SK-N-SH (cell line): ENCODE measurements at regions not wholly inside any gene's neighbourhood (a gene's known extent, or its start where the extent isn't known, plus 50 kb on each side); places are given as distances from the start of the nearest gene placed in this dataset.

Experiments used
- CTCF ChIA-PET: fragments of 300-600, 350-600 bp; formaldehyde crosslinking; extraction: SDS; loops from one replicate; lab custom pipeline; 2021; lab: Yijun Ruan, JAX
- POLR2A ChIA-PET: fragments of 350-600 bp; sonication (Branson Sonifier 250); formaldehyde crosslinking; extraction: SDS; loops from one replicate; lab custom pipeline; 2020; ENCODE audit warnings: antibody characterized with exemption, inconsistent platforms; lab: Yijun Ruan, JAX
- DNase-seq: peaks from one replicate; pipeline ENCODE4 v3.0.0; 2012
- H2AFZ ChIP-seq: fragments of 200-600 bp; sonication (generic); 2 replicates; pipeline ENCODE4 v1.8.1; 2016; ENCODE audit warnings: antibody characterized with exemption, mild to moderate bottlenecking, low read depth
- H3F3A ChIP-seq: fragments of 200-600 bp; sonication (generic); replicated peaks from 2 replicates; pipeline ENCODE3; 2016; ENCODE audit warnings: antibody characterized with exemption, mild to moderate bottlenecking; ENCODE audit not compliant: insufficient read depth
- H3K27ac ChIP-seq, 2 experiments: fragments of 200-500 bp in 1 of 2; fragments of 200-600 bp in 1 of 2; sonication (Bioruptor generic) in 1 of 2; sonication (generic), shearing (Covaris generic) in 1 of 2; 2 replicates each; pipeline versions ENCODE4 v1.5.1 to v1.6.1; 2014 to 2016; ENCODE audit warnings: low read depth in 2 of 2, inconsistent platforms in 1 of 2, low read length in 1 of 2, mild to moderate bottlenecking in 1 of 2, mixed read lengths in 1 of 2
- H3K27me3 ChIP-seq: fragments of 200-600 bp; sonication (generic), shearing (Covaris generic); 2 replicates; pipeline ENCODE4 v1.6.1; 2016; ENCODE audit warnings: mixed run types; ENCODE audit not compliant: insufficient read depth
- H3K36me3 ChIP-seq, 2 experiments: fragments of 200-500 bp in 1 of 2; fragments of 200-600 bp in 1 of 2; sonication (Bioruptor generic) in 1 of 2; sonication (generic) in 1 of 2; replicated peaks in 1 of 2; 2 replicates each; pipeline versions ENCODE3 to v1.5.1; 2014 to 2016; ENCODE audit warnings: low read length in 1 of 2, mild to moderate bottlenecking in 1 of 2; ENCODE audit not compliant: insufficient read depth in 2 of 2, control insufficient read depth in 1 of 2
- H3K4me1 ChIP-seq, 2 experiments: fragments of 200-500 bp in 1 of 2; fragments of 200-600 bp in 1 of 2; sonication (Bioruptor generic) in 1 of 2; sonication (generic), shearing (Covaris generic) in 1 of 2; 2 replicates each; pipeline versions ENCODE4 v1.5.1 to v1.6.1; 2014 to 2016; ENCODE audit warnings: low read depth in 1 of 2, low read length in 1 of 2, mixed run types in 1 of 2; ENCODE audit not compliant: insufficient read depth in 2 of 2, control insufficient read depth in 1 of 2
- H3K4me2 ChIP-seq: fragments of 200-600 bp; sonication (generic), shearing (Covaris generic); 2 replicates; pipeline ENCODE4 v1.6.1; 2017; ENCODE audit warnings: mixed run types
- H3K4me3 ChIP-seq, 2 experiments: fragments of 200-500 bp in 1 of 2; fragments of 200-600 bp in 1 of 2; sonication (Bioruptor generic) in 1 of 2; sonication (generic), shearing (Covaris generic) in 1 of 2; 2 replicates each; pipeline versions ENCODE4 v1.5.1 to v1.8.1; 2014 to 2016; ENCODE audit warnings: low read depth in 2 of 2, inconsistent platforms in 1 of 2, low read length in 1 of 2, mild to moderate bottlenecking in 1 of 2, mixed read lengths in 1 of 2, moderate library complexity in 1 of 2
- H3K79me2 ChIP-seq: fragments of 200-600 bp; sonication (generic); 2 replicates; pipeline ENCODE4 v1.8.1; 2017; ENCODE audit warnings: mild to moderate bottlenecking; ENCODE audit not compliant: insufficient read depth
- H3K9ac ChIP-seq: fragments of 200-600 bp; sonication (generic); 2 replicates; pipeline ENCODE4 v1.6.1; 2017; ENCODE audit warnings: mixed run types
- H3K9me2 ChIP-seq: fragments of 200-600 bp; sonication (generic); 2 replicates; pipeline ENCODE4 v1.6.1; 2017; ENCODE audit warnings: mixed run types
- H3K9me3 ChIP-seq: fragments of 200-600 bp; sonication (generic); 2 replicates; pipeline ENCODE4 v1.6.1; 2017; ENCODE audit warnings: mixed run types, mild to moderate bottlenecking, moderate library complexity
- H4K20me1 ChIP-seq: fragments of 200-600 bp; sonication (generic); 2 replicates; pipeline ENCODE4 v1.6.1; 2017; ENCODE audit warnings: mild to moderate bottlenecking, mixed run types; ENCODE audit not compliant: insufficient read depth
- CHD2 ChIP-seq: fragments of 150-350 bp; IDR thresholded peaks from 2 replicates; pipeline ENCODE4 v1.6.1; 2018; ENCODE audit warnings: low read length; ENCODE audit not compliant: partially characterized antibody
- CTCF ChIP-seq: fragments of 200-600 bp; sonication (generic); IDR thresholded peaks from 2 replicates; pipeline ENCODE4 v1.6.1; 2017; ENCODE audit warnings: antibody characterized with exemption, mild to moderate bottlenecking, moderate library complexity
- EP300 ChIP-seq, 2 experiments: IDR thresholded peaks; 2 replicates each; pipeline versions ENCODE4 v1.4.0 to v1.6.1; 2012; ENCODE audit warnings: borderline replicate concordance in 1 of 2, low read depth in 1 of 2, low read length in 1 of 2
- EZH2phosphoT487 ChIP-seq: fragments of 200-600 bp; sonication (generic); IDR thresholded peaks from 2 replicates; pipeline ENCODE4 v1.6.1; 2017; ENCODE audit warnings: low read depth, mixed run types, mild to moderate bottlenecking, antibody characterized with exemption, moderate library complexity, borderline replicate concordance
- FOXM1 ChIP-seq: IDR thresholded peaks from 2 replicates; pipeline ENCODE4 v1.4.0; 2012; ENCODE audit warnings: low read depth, mild to moderate bottlenecking
- POLR2AphosphoS5 ChIP-seq: IDR thresholded peaks from 2 replicates; pipeline ENCODE4 v1.6.1; 2012; ENCODE audit warnings: low read depth, low read length
- RAD21 ChIP-seq: IDR thresholded peaks from 2 replicates; pipeline ENCODE4 v1.6.1; 2012; ENCODE audit warnings: mild to moderate bottlenecking, low read length
- RCOR1 ChIP-seq: fragments of 150-350 bp; IDR thresholded peaks from 2 replicates; pipeline ENCODE4 v1.6.1; 2017; ENCODE audit warnings: antibody characterized with exemption, low read length
- SMC3 ChIP-seq: IDR thresholded peaks from 2 replicates; pipeline ENCODE4 v1.6.1; 2012; ENCODE audit warnings: low read depth, low read length, improper control_type of control experiment
- TAF1 ChIP-seq: IDR thresholded peaks from 2 replicates; pipeline ENCODE4 v1.6.1; 2012; ENCODE audit warnings: low read depth, mild to moderate bottlenecking, low read length, moderate library complexity, borderline replicate concordance
- TCF12 ChIP-seq: IDR thresholded peaks from 2 replicates; pipeline ENCODE4 v1.4.0; 2012
- USF1 ChIP-seq: IDR thresholded peaks from 2 replicates; pipeline ENCODE4 v1.4.0; 2012; ENCODE audit warnings: low read depth, borderline replicate concordance
- YY1 ChIP-seq: IDR thresholded peaks from 2 replicates; pipeline ENCODE4 v1.4.0; 2012; ENCODE audit warnings: low read depth, mild to moderate bottlenecking

- TF ChIP-seq EP300 (IDR thresholded peaks at IDR 0.05; ENCODE audit: borderline replicate concordance in 1 of 2, low read depth in 1 of 2, low read length in 1 of 2), result no peak
- no peak for TF ChIP-seq EZH2phosphoT487
- no peak for TF ChIP-seq TAF1
Measured at GRCh38 chr5:112016980-112017379, 260.0 kb upstream of the NREP start (continued).

- peak overlapping the region; percentile 53 to 73 for H3K27ac ChIP-seq
- H4K20me1 ChIP-seq, result no peaks in the 10 kb centered on the region
- H2AFZ ChIP-seq, result peak overlapping the region; percentile 39
- peaks cover 12% of the 10 kb centered on the region for H3F3A ChIP-seq
- POLR2A ChIA-PET, result no interaction called here
- CTCF ChIA-PET, result interaction anchor here (0.6 kb wide), 2 partner anchors 145 to 191 kb away, joined by 3 read pairs; no protein-coding TSS in a partner anchor
- peaks cover 0 to 5% of the 10 kb centered on the region in 2 experiments; a peak in 3 of 4 replicates for H3K4me1 ChIP-seq
- no peaks in the 10 kb centered on the region for H3K27me3 ChIP-seq
- H3K4me2 ChIP-seq, result no peak overlapping the region
- H3K79me2 ChIP-seq, result no peaks in the 10 kb centered on the region
- TF ChIP-seq CHD2 (no peak), TCF12 (0 out of 2 replicates have a peak, but pooled peaks have one; percentile 10)
- H3K9me3 ChIP-seq, result no peaks in the 10 kb centered on the region
- H3K4me3 ChIP-seq, result no peak overlapping the region
- H3K36me3 ChIP-seq, result no peaks in the 10 kb centered on the region
- DNase-seq, result no peak
- H3K9me2 ChIP-seq, result no peaks in the 10 kb centered on the region; the same call in 1 of the 2 replicates
- no peak overlapping the region for H3K9ac ChIP-seq
Measured at GRCh38 chr5:112014783-112015395, 257.9 kb upstream of the NREP start.

- POLR2A ChIA-PET, result no interaction called here
- no peaks in the 10 kb centered on the region for H3K36me3 ChIP-seq
- peaks cover 0 to 5% of the 10 kb centered on the region in 2 experiments; a peak in 3 of 4 replicates for H3K4me1 ChIP-seq
- H3F3A ChIP-seq, result peaks cover 12% of the 10 kb centered on the region
- H3K27ac ChIP-seq, result peak overlapping the region in 1 of 2 experiments; percentile 73; a peak in 1 of 4 replicates
- TF ChIP-seq USF1 (no peak), YY1 (no peak), RCOR1 (no peak), RAD21 (no peak), SMC3 (no peak), CTCF (no peak), CHD2 (no peak), POLR2AphosphoS5 (no peak), FOXM1 (no peak)
- H2AFZ ChIP-seq, result 0 out of 2 replicates have a peak overlapping the region, but pooled peaks have one; percentile 13
- no peaks in the 10 kb centered on the region for H3K79me2 ChIP-seq
- H3K9me2 ChIP-seq, result no peaks in the 10 kb centered on the region; the same call in 1 of the 2 replicates
- no peak overlapping the region for H3K4me2 ChIP-seq
- no peaks in the 10 kb centered on the region for H3K9me3 ChIP-seq
- H3K9ac ChIP-seq, result no peak overlapping the region
- no peaks in the 10 kb centered on the region for H3K27me3 ChIP-seq
- H3K4me3 ChIP-seq, result no peak overlapping the region
- CTCF ChIA-PET, result interaction anchor here (0.9 kb wide), 1 partner anchor 11 kb away, joined by 3 read pairs; no protein-coding TSS in a partner anchor
- no peak for DNase-seq
- H4K20me1 ChIP-seq, result no peaks in the 10 kb centered on the region
Measured at GRCh38 chr5:112013660-112014059, 256.7 kb upstream of the NREP start.
